Loucy (cell line): ENCODE measurements at regions not wholly inside any gene's neighbourhood (a gene's known extent, or its start where the extent isn't known, plus 50 kb on each side); places are given as distances from the start of the nearest gene placed in this dataset.
"Not testable (repeated sequence)": the region's sequence is repeated elsewhere in the genome, so short reads cannot be mapped to it uniquely, and the experiment has no call there.

Experiments used
- H2AFZ ChIP-seq: fragments of 200-600 bp; sonication (generic); 2 replicates; pipeline ENCODE4 v1.6.0; 2016; ENCODE audit warnings: antibody characterized with exemption, mild to moderate bottlenecking, low read length, moderate library complexity
- H3F3A ChIP-seq: fragments of 200-600 bp; 2 replicates; pipeline ENCODE4 v1.6.0; 2016; ENCODE audit warnings: antibody characterized with exemption, low read depth, mild to moderate bottlenecking
- H3K27me3 ChIP-seq: fragments of 200-600 bp; sonication (generic); 2 replicates; pipeline ENCODE4 v1.6.1; 2014; ENCODE audit warnings: low read length, mild to moderate bottlenecking; ENCODE audit not compliant: insufficient read depth, poor library complexity, severe bottlenecking
- H3K36me3 ChIP-seq: fragments of 200-600 bp; sonication (generic); 2 replicates; pipeline ENCODE4 v1.6.1; 2016; ENCODE audit warnings: low read length; ENCODE audit not compliant: insufficient read depth
- H3K4me1 ChIP-seq: fragments of 200-600 bp; sonication (generic); 2 replicates; pipeline ENCODE4 v1.5.1; 2014; ENCODE audit warnings: low read length, mild to moderate bottlenecking; ENCODE audit not compliant: insufficient read depth, poor library complexity, severe bottlenecking
- H3K4me2 ChIP-seq: fragments of 200-600 bp; sonication (generic); 2 replicates; pipeline ENCODE4 v1.6.0; 2014; ENCODE audit warnings: antibody characterized with exemption, low read length, low read depth, mild to moderate bottlenecking; ENCODE audit not compliant: poor library complexity, severe bottlenecking
- H3K4me3 ChIP-seq: fragments of 200-600 bp; sonication (generic); 2 replicates; pipeline ENCODE4 v1.5.1; 2014; ENCODE audit warnings: low read length, mild to moderate bottlenecking, mixed read lengths; ENCODE audit not compliant: poor library complexity, severe bottlenecking
- H3K79me2 ChIP-seq: fragments of 200-600 bp; sonication (generic); 2 replicates; pipeline ENCODE4 v1.6.1; 2014; ENCODE audit warnings: low read length; ENCODE audit not compliant: insufficient read depth
- H3K9ac ChIP-seq: fragments of 200-600 bp; sonication (generic); 2 replicates; pipeline ENCODE4 v1.6.0; 2014; ENCODE audit warnings: mild to moderate bottlenecking, low read depth, low read length, moderate library complexity; ENCODE audit not compliant: poor library complexity, severe bottlenecking
- H3K9me2 ChIP-seq: fragments of 200-600 bp; sonication (generic); replicated peaks from 2 replicates; pipeline ENCODE4 v1.6.1; 2016; ENCODE audit warnings: low read depth, low read length, mixed read lengths
- H3K9me3 ChIP-seq: fragments of 200-600 bp; sonication (generic); 2 replicates; pipeline ENCODE4 v1.6.1; 2014; ENCODE audit warnings: mild to moderate bottlenecking, antibody characterized with exemption, low read length, low read depth; ENCODE audit not compliant: insufficient read depth
- H4K20me1 ChIP-seq: fragments of 200-600 bp; sonication (generic); 2 replicates; pipeline ENCODE4 v1.6.0; 2014; ENCODE audit warnings: antibody characterized with exemption, low read length, mild to moderate bottlenecking; ENCODE audit not compliant: insufficient read depth, poor library complexity, severe bottlenecking
- EZH2phosphoT487 ChIP-seq: fragments of 200-600 bp; IDR thresholded peaks from 2 replicates; pipeline ENCODE4 v1.6.1; 2018; ENCODE audit warnings: antibody characterized with exemption, mild to moderate bottlenecking, moderate library complexity, borderline replicate concordance
- TF ChIP-seq, protein P1 (sequence below): fragments of 200-600 bp; sonication (generic); conservative IDR thresholded peaks from 2 replicates; pipeline ENCODE4 v1.5.1; 2014; ENCODE audit warnings: mild to moderate bottlenecking, antibody characterized with exemption, low read length

DNA sequence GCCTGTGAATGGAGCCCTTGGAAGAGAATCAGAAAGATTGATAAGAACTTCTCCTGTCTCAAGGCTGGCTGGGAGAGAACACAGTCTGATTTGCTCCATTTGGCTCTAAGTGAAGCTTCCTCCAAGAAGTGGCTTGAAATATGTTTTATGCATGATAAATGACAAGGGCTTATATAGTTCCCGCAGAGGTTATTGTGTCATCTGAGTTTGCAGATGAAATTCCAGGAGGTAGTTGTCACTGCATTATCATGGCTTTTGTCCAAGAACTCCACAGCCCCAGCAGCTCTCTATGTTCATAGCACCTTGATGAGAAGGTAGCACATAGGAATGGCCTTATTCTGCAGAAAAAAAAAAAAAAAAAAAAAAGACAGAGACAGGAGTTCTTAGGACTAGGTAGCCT lies 108.5 kb downstream of the DACT1 start:
- no peak for TF ChIP-seq EZH2phosphoT487
- TF ChIP-seq, protein P1, sequence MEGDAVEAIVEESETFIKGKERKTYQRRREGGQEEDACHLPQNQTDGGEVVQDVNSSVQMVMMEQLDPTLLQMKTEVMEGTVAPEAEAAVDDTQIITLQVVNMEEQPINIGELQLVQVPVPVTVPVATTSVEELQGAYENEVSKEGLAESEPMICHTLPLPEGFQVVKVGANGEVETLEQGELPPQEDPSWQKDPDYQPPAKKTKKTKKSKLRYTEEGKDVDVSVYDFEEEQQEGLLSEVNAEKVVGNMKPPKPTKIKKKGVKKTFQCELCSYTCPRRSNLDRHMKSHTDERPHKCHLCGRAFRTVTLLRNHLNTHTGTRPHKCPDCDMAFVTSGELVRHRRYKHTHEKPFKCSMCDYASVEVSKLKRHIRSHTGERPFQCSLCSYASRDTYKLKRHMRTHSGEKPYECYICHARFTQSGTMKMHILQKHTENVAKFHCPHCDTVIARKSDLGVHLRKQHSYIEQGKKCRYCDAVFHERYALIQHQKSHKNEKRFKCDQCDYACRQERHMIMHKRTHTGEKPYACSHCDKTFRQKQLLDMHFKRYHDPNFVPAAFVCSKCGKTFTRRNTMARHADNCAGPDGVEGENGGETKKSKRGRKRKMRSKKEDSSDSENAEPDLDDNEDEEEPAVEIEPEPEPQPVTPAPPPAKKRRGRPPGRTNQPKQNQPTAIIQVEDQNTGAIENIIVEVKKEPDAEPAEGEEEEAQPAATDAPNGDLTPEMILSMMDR, result no peak
- H3K4me2 ChIP-seq, result no peak overlapping the region
- H3K9ac ChIP-seq, result no peak overlapping the region

DNA sequence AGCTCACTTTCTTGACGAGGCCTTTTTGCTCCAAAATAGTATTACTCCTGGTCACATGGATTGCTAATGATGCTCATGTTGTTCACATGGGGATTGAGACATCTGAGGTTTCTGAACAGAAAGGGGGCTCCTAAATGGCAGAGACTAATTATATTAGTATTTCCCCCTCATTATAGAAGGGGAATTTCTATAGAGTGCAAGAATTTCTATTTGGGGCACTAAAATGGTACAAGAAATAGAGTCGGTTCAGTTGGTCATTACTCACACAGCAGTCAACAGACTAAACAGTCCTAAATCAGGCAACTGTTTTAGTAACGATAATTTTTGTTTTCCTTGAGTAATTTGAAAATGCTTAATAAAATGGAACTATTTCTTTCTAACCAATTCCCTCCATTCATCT lies 108.9 kb downstream of the DACT1 start:
- Histone ChIP-seq H3K9ac (no peak overlapping the region), H4K20me1 (no peaks in the 10 kb centered on the region), H3K79me2 (no peaks in the 10 kb centered on the region), H3K4me1 (peaks cover 5% of the 10 kb centered on the region), H3K27me3 (no peaks in the 10 kb centered on the region), H3K4me2 (no peak overlapping the region), H2AFZ (no peak overlapping the region), H3K9me3 (no peaks in the 10 kb centered on the region), H3K36me3 (no peaks in the 10 kb centered on the region), H3K9me2 (no peaks in the 10 kb centered on the region), H3F3A (no peaks in the 10 kb centered on the region), H3K4me3 (no peak overlapping the region)
- TF ChIP-seq EZH2phosphoT487, result no peak
- TF ChIP-seq, protein P1, result no peak

More for the DNA sequence above, 108.5 kb downstream of the DACT1 start:
- Histone ChIP-seq H2AFZ (no peak overlapping the region), H4K20me1 (no peaks in the 10 kb centered on the region), H3F3A (no peaks in the 10 kb centered on the region), H3K9me3 (no peaks in the 10 kb centered on the region), H3K4me1 (peaks cover 5% of the 10 kb centered on the region), H3K79me2 (no peaks in the 10 kb centered on the region), H3K27me3 (no peaks in the 10 kb centered on the region), H3K9me2 (no peaks in the 10 kb centered on the region), H3K4me3 (no peak overlapping the region), H3K36me3 (no peaks in the 10 kb centered on the region)

DNA sequence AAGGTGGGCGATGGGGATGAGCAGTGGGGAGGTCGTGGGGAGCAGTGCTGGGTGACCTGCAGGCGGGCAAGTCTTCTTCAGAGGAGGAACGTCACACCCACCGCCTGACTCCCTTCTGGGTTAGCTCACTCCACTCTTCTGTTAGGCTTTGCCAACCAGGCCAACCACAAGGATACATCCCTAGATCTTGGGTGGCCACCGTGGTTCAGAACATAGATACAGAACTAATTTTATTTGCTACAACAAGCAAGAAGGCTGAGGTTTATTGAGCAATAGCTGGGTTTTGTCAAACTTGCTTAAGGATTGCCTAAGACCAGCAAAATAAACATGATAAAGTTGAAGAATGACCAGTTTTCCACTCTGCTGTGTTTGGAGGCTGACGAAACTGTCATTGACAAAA lies 109.4 kb downstream of the DACT1 start:
- Histone ChIP-seq H3K4me1 (peaks cover 5% of the 10 kb centered on the region), H3K4me2 (no peak overlapping the region), H3K36me3 (no peaks in the 10 kb centered on the region), H2AFZ (no peak overlapping the region), H3K4me3 (no peak overlapping the region), H3K9me3 (no peaks in the 10 kb centered on the region), H3K27me3 (no peaks in the 10 kb centered on the region), H3K79me2 (no peaks in the 10 kb centered on the region), H3K9me2 (no peaks in the 10 kb centered on the region), H3K9ac (no peak overlapping the region), H3F3A (no peaks in the 10 kb centered on the region), H4K20me1 (no peaks in the 10 kb centered on the region)
- TF ChIP-seq, protein P1, result no peak
- TF ChIP-seq EZH2phosphoT487, result no peak

DNA sequence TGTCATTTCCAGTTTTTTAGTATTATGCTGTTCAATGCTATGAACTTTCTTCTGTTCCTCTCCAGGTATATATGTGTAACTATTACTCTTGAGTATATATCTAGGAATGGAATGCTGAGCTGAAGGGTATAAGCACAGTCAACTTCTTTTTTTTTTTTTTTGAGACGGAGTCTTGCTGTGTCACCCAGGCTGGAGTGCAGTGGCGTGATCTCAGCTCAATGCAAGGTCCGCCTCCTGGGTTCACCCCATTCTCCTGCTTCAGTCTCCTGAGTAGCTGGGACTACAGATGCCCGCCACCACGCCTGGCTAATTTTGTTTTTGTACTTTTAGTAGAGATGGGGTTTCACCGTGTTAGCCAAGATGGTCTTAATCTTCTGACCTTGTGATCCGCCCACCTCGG lies 110.5 kb downstream of the DACT1 start:
- H4K20me1 ChIP-seq, H3K36me3 ChIP-seq, H3K9me3 ChIP-seq, H3K9ac ChIP-seq, H3F3A ChIP-seq, H3K4me1 ChIP-seq, H3K4me2 ChIP-seq, H3K4me3 ChIP-seq, H3K79me2 ChIP-seq, H2AFZ ChIP-seq, H3K27me3 ChIP-seq, H3K9me2 ChIP-seq: not testable (repeated sequence)
